A673 (cell line): ENCODE measurements at regions not wholly inside any gene's neighbourhood (a gene's known extent, or its start where the extent isn't known, plus 50 kb on each side); places are given as distances from the start of the nearest gene placed in this dataset.

Experiments used
- CTCF ChIP-seq: fragments of 300-800, 200-600 bp; sonication (generic); conservative IDR thresholded peaks from 2 replicates; pipeline ENCODE4 v1.5.1; 2017; ENCODE audit warnings: low read depth, mild to moderate bottlenecking, antibody characterized with exemption, low read length, moderate library complexity, mixed read lengths
- EZH2 ChIP-seq: fragments of 200-600 bp; sonication (generic); IDR thresholded peaks from 2 replicates; pipeline ENCODE4 v1.6.1; 2017; ENCODE audit warnings: borderline replicate concordance, low read depth, mild to moderate bottlenecking, mixed read lengths, antibody characterized with exemption, low read length; ENCODE audit not compliant: poor library complexity, severe bottlenecking

GRCh38 chr4:20554134-20554533 is 146.1 kb upstream of the PACRGL start:
- no peak for TF ChIP-seq CTCF
- no peak for TF ChIP-seq EZH2
